ENCODE measurements at regions not wholly inside any gene's neighbourhood (a gene's known extent, or its start where the extent isn't known, plus 50 kb on each side); places are given as distances from the start of the nearest gene placed in this dataset.

- TF ChIP-seq ZNF274 (IDR thresholded peaks at IDR 0.05; ENCODE audit: low read depth, low read length) (no peak), SUZ12 (IDR thresholded peaks at IDR 0.05; ENCODE audit: extremely low read depth, insufficient read depth, insufficient read length) (no peak), YY1 (IDR thresholded peaks at IDR 0.05; ENCODE audit: insufficient read depth, insufficient read length) (no peak)
Measured at GRCh38 chr15:39099524-39099923, 481.4 kb upstream of the THBS1 start.
